H9 (cell line): ENCODE measurements at regions not wholly inside any gene's neighbourhood (a gene's known extent, or its start where the extent isn't known, plus 50 kb on each side); places are given as distances from the start of the nearest gene placed in this dataset.

Source experiments
- DNase-seq: peaks from one replicate; pipeline ENCODE4 v3.0.0-alpha.2; 2017
- H2AFZ ChIP-seq: one replicate; pipeline ENCODE4 v1.6.1; 2013; ENCODE audit warnings: mild to moderate bottlenecking, low read length, control low read depth, moderate library complexity
- H2AK5ac ChIP-seq: 2 replicates; pipeline ENCODE4 v1.6.1; 2013; ENCODE audit warnings: low read length, control low read depth, mixed read lengths; ENCODE audit not compliant: insufficient read length
- H2BK120ac ChIP-seq: one replicate; pipeline ENCODE4 v1.6.1; 2013; ENCODE audit warnings: low read depth, mild to moderate bottlenecking, low read length, control low read depth, inconsistent platforms; ENCODE audit not compliant: poor library complexity, severe bottlenecking
- H2BK12ac ChIP-seq: 2 replicates; pipeline ENCODE4 v1.6.1; 2013; ENCODE audit warnings: low read length, control low read depth, mixed read lengths, low read depth; ENCODE audit not compliant: insufficient read length
- H2BK15ac ChIP-seq: 2 replicates; pipeline ENCODE4 v1.6.1; 2013; ENCODE audit warnings: low read depth, low read length, control low read depth
- H2BK20ac ChIP-seq: one replicate; pipeline ENCODE4 v1.6.1; 2013; ENCODE audit warnings: low read depth, mild to moderate bottlenecking, low read length, control low read depth, inconsistent platforms; ENCODE audit not compliant: poor library complexity, severe bottlenecking
- H2BK5ac ChIP-seq: 2 replicates; pipeline ENCODE4 v1.6.1; 2013; ENCODE audit warnings: low read length, control low read depth, mixed read lengths; ENCODE audit not compliant: insufficient read length
- H3K14ac ChIP-seq: 2 replicates; pipeline ENCODE4 v1.6.1; 2013; ENCODE audit warnings: low read length, control low read depth; ENCODE audit not compliant: insufficient read depth
- H3K18ac ChIP-seq: 2 replicates; pipeline ENCODE4 v1.6.1; 2013; ENCODE audit warnings: low read depth, mild to moderate bottlenecking, mixed read lengths, low read length, control low read depth; ENCODE audit not compliant: insufficient read length
- H3K23ac ChIP-seq: 2 replicates; pipeline ENCODE4 v1.6.1; 2013; ENCODE audit warnings: low read length, control low read depth, mixed read lengths, low read depth; ENCODE audit not compliant: insufficient read length
- H3K23me2 ChIP-seq: 2 replicates; pipeline ENCODE4 v1.6.1; 2013; ENCODE audit warnings: low read depth, mild to moderate bottlenecking, mixed read lengths, low read length, control low read depth; ENCODE audit not compliant: insufficient read length, poor library complexity, severe bottlenecking
- H3K27ac ChIP-seq: 2 replicates; pipeline ENCODE4 v1.5.1; 2013; ENCODE audit warnings: low read length, control low read depth, mixed read lengths, low read depth; ENCODE audit not compliant: insufficient read length
- H3K27me3 ChIP-seq: 2 replicates; pipeline ENCODE4 v1.6.1; 2013; ENCODE audit warnings: low read length, control low read depth, inconsistent platforms; ENCODE audit not compliant: insufficient read depth
- H3K4ac ChIP-seq: 2 replicates; pipeline ENCODE4 v1.6.1; 2013; ENCODE audit warnings: low read depth, mild to moderate bottlenecking, control low read depth, inconsistent platforms, low read length, moderate library complexity
- H3K4me1 ChIP-seq: 2 replicates; pipeline ENCODE4 v1.6.1; 2013; ENCODE audit warnings: low read length, control low read depth, inconsistent platforms; ENCODE audit not compliant: insufficient read depth
- H3K4me2 ChIP-seq: 2 replicates; pipeline ENCODE4 v1.6.1; 2013; ENCODE audit warnings: low read length, control low read depth, mixed read lengths; ENCODE audit not compliant: insufficient read length, insufficient read depth
- H3K56ac ChIP-seq: 2 replicates; pipeline ENCODE4 v1.6.1; 2013; ENCODE audit warnings: low read depth, mild to moderate bottlenecking, mixed read lengths, low read length, control low read depth; ENCODE audit not compliant: insufficient read length
- H3K79me1 ChIP-seq: 2 replicates; pipeline ENCODE4 v1.6.1; 2013; ENCODE audit warnings: low read depth, mild to moderate bottlenecking, moderate library complexity, low read length, control low read depth, inconsistent platforms; ENCODE audit not compliant: insufficient read depth, poor library complexity, severe bottlenecking
- H3K79me2 ChIP-seq: 2 replicates; pipeline ENCODE4 v1.6.1; 2013; ENCODE audit warnings: low read length, control low read depth, inconsistent platforms; ENCODE audit not compliant: insufficient read depth
- H3K9ac ChIP-seq: 2 replicates; pipeline ENCODE4 v1.6.1; 2013; ENCODE audit warnings: low read length, control low read depth, mixed read lengths; ENCODE audit not compliant: insufficient read length; ENCODE audit errors: extremely low read depth
- H3K9me3 ChIP-seq: one replicate; pipeline ENCODE4 v1.6.1; 2013; ENCODE audit warnings: low read depth, low read length, inconsistent platforms; ENCODE audit not compliant: control insufficient read depth
- H3T11ph ChIP-seq: one replicate; pipeline ENCODE4 v1.6.1; 2013; ENCODE audit warnings: mild to moderate bottlenecking, low read length, control low read depth, inconsistent platforms
- H4K20me1 ChIP-seq: one replicate; pipeline ENCODE4 v1.6.1; 2013; ENCODE audit not compliant: control insufficient read depth, insufficient read length, insufficient read depth
- H4K5ac ChIP-seq: 2 replicates; pipeline ENCODE4 v1.6.1; 2013; ENCODE audit warnings: low read depth, mild to moderate bottlenecking, mixed read lengths, low read length, control low read depth; ENCODE audit not compliant: insufficient read length
- H4K8ac ChIP-seq: replicated peaks from 2 replicates; pipeline ENCODE4 v1.6.1; 2013; ENCODE audit warnings: low read length, control low read depth, mixed read lengths, low read depth; ENCODE audit not compliant: insufficient read length
- H4K91ac ChIP-seq: 2 replicates; pipeline ENCODE4 v1.6.1; 2013; ENCODE audit warnings: low read depth, mild to moderate bottlenecking, moderate library complexity, mixed read lengths, low read length, control low read depth; ENCODE audit not compliant: insufficient read length
- H3K27ac Mint-ChIP-seq, 3 experiments: 2 replicates in 2 of 3; 3 replicates in 1 of 3; pipeline ENCODE4 v1.8.0; 2020 to 2021; ENCODE audit warnings: mixed read lengths in 3 of 3, mild to moderate bottlenecking in 1 of 3, moderate library complexity in 1 of 3
- H3K27me3 Mint-ChIP-seq: 2 replicates; pipeline ENCODE4 v1.8.0; 2021; ENCODE audit warnings: low read depth, mild to moderate bottlenecking, moderate library complexity, mixed read lengths
- H3K36me3 Mint-ChIP-seq, 3 experiments: 2 replicates in 2 of 3; 3 replicates in 1 of 3; pipeline ENCODE4 v1.8.0; 2020 to 2021; ENCODE audit warnings: low read depth in 3 of 3, mixed read lengths in 3 of 3; ENCODE audit not compliant: insufficient read depth in 1 of 3
- H3K4me1 Mint-ChIP-seq, 2 experiments: 2 replicates each; pipeline ENCODE4 v1.8.0; 2020; ENCODE audit warnings: mixed read lengths in 2 of 2
- H3K4me3 Mint-ChIP-seq, 2 experiments: 2 replicates in 1 of 2; 3 replicates in 1 of 2; pipeline ENCODE4 v1.8.0; 2020 to 2021; ENCODE audit warnings: mild to moderate bottlenecking in 2 of 2, mixed read lengths in 2 of 2, moderate library complexity in 1 of 2
- H3K9me3 Mint-ChIP-seq, 2 experiments: 2 replicates in 1 of 2; 3 replicates in 1 of 2; pipeline ENCODE4 v1.8.0; 2020; ENCODE audit warnings: mild to moderate bottlenecking in 2 of 2, mixed read lengths in 2 of 2, moderate library complexity in 1 of 2
- WGBS: extraction: QIAGEN DNeasy Blood & Tissue Kit; methylation state at CpG from one replicate; pipeline ENCODE4 v1.1.7; 2013; ENCODE audit warnings: missing lambda C conversion rate, low lambda C conversion rate, mixed read lengths; ENCODE audit not compliant: insufficient read length; ENCODE audit errors: extremely low coverage; 5-methylcytosine and 5-hydroxymethylcytosine counted together
- TF ChIP-seq, protein P1 (sequence below): fragments of 200-600 bp; sonication (generic); conservative IDR thresholded peaks from 3 replicates; pipeline ENCODE4 v1.8.0; 2021; ENCODE audit warnings: antibody characterized with exemption, mild to moderate bottlenecking

DNA sequence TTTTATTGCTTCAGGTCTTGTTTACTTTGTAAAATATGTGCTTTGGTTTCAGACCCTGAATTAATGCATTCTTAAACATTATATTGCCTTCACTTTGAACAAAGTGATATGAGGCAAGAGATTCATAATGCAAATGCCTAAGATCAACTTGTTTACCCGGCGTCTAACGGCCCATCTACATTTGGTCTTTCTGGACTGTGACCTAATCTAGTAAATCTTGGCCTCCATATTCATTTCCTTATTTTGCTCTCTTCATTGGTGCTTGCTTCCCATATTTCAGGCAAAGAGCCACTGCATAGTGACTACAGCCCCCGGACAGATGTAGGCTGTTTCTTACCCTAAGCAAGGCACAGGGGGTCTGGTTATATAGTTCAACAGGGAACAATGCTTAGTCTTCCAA lies 53.0 kb upstream of the SLC39A10 start:
- no peak for DNase-seq
- Histone ChIP-seq H3K27ac (no peak overlapping the region), H3K4me1 (no peaks in the 10 kb centered on the region; the same call in 1 of the 2 replicates), H3K27me3 (no peaks in the 10 kb centered on the region), H3K9me3 (no peaks in the 10 kb centered on the region), H4K91ac (no peak overlapping the region), H2AFZ (no peak overlapping the region), H3K4me2 (no peak overlapping the region), H3K9ac (no peak overlapping the region), H3K4ac (no peak overlapping the region), H2AK5ac (no peak overlapping the region), H4K20me1 (no peaks in the 10 kb centered on the region), H3T11ph (no peak overlapping the region), H2BK5ac (no peak overlapping the region), H3K56ac (no peak overlapping the region), H3K18ac (no peak overlapping the region), H2BK20ac (no peak overlapping the region), H3K23ac (no peak overlapping the region), H4K5ac (no peak overlapping the region), H3K79me1 (no peaks in the 10 kb centered on the region), H3K79me2 (no peaks in the 10 kb centered on the region; the same call in 1 of the 2 replicates), H3K23me2 (no peaks in the 10 kb centered on the region), H4K8ac (no peak overlapping the region), H3K14ac (no peak overlapping the region), H2BK120ac (no peak overlapping the region), H2BK15ac (no peak overlapping the region), H2BK12ac (no peak overlapping the region)
- Mint-ChIP-seq H3K4me1 (peaks cover 37 to 48% of the 10 kb centered on the region in 2 experiments), H3K27me3 (no peaks in the 10 kb centered on the region), H3K27ac (peak overlapping the region in 1 of 3 experiments; percentile 5; a peak in 2 of 7 replicates), H3K9me3 (no peaks in the 10 kb centered on the region), H3K36me3 (no peaks in the 10 kb centered on the region; a peak in 2 of 7 replicates), H3K4me3 (no peak overlapping the region)
- WGBS, result no CpG with 5 or more reads among the region's 4 CpGs
- TF ChIP-seq, protein P1, sequence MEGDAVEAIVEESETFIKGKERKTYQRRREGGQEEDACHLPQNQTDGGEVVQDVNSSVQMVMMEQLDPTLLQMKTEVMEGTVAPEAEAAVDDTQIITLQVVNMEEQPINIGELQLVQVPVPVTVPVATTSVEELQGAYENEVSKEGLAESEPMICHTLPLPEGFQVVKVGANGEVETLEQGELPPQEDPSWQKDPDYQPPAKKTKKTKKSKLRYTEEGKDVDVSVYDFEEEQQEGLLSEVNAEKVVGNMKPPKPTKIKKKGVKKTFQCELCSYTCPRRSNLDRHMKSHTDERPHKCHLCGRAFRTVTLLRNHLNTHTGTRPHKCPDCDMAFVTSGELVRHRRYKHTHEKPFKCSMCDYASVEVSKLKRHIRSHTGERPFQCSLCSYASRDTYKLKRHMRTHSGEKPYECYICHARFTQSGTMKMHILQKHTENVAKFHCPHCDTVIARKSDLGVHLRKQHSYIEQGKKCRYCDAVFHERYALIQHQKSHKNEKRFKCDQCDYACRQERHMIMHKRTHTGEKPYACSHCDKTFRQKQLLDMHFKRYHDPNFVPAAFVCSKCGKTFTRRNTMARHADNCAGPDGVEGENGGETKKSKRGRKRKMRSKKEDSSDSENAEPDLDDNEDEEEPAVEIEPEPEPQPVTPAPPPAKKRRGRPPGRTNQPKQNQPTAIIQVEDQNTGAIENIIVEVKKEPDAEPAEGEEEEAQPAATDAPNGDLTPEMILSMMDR, result no peak
